Mesothelial cell of epicardium (in vitro differentiated cells): ENCODE measurements at regions not wholly inside any gene's neighbourhood (a gene's known extent, or its start where the extent isn't known, plus 50 kb on each side); places are given as distances from the start of the nearest gene placed in this dataset.

ENCODE experiments used
- DNase-seq, 2 experiments: peaks; one replicate each; pipeline ENCODE4 v3.0.0; 2021; ENCODE audit warnings: low spot score in 2 of 2; ENCODE audit not compliant: unreplicated experiment in 2 of 2
- H3K27ac Mint-ChIP-seq: 2 replicates; pipeline ENCODE4 v1.8.0; 2021; ENCODE audit warnings: mixed read lengths
- H3K27me3 Mint-ChIP-seq: 2 replicates; pipeline ENCODE4 v1.8.0; 2021; ENCODE audit warnings: low read depth, mixed read lengths
- H3K36me3 Mint-ChIP-seq: 2 replicates; pipeline ENCODE4 v1.8.0; 2021; ENCODE audit warnings: mixed read lengths
- H3K4me1 Mint-ChIP-seq: 2 replicates; pipeline ENCODE4 v1.8.0; 2021; ENCODE audit warnings: mixed read lengths
- H3K4me3 Mint-ChIP-seq: 2 replicates; pipeline ENCODE4 v1.8.0; 2021; ENCODE audit warnings: mild to moderate bottlenecking, moderate library complexity, mixed read lengths
- H3K9me3 Mint-ChIP-seq: 2 replicates; pipeline ENCODE4 v1.8.0; 2021; ENCODE audit warnings: mixed read lengths
- CTCF ChIP-seq: fragments of 200-600 bp; sonication (generic); IDR thresholded peaks from one replicate; pipeline ENCODE4 v1.5.0; 2021; ENCODE audit warnings: antibody characterized with exemption; ENCODE audit not compliant: unreplicated experiment

- H3K4me1 Mint-ChIP-seq, result no peaks in the 10 kb centered on the region
- H3K27ac Mint-ChIP-seq, result no peak overlapping the region
- H3K36me3 Mint-ChIP-seq, result peaks cover 3% of the 10 kb centered on the region
- no peak for DNase-seq
- no peak for TF ChIP-seq CTCF
- H3K9me3 Mint-ChIP-seq, result peaks cover 14% of the 10 kb centered on the region
- H3K27me3 Mint-ChIP-seq, result no peaks in the 10 kb centered on the region
- no peak overlapping the region for H3K4me3 Mint-ChIP-seq
Measured at GRCh38 chr9:79953908-79954307, 382.1 kb downstream of the TLE4 start.

- H3K27me3 Mint-ChIP-seq, result peaks cover 1% of the 10 kb centered on the region
- H3K9me3 Mint-ChIP-seq, result peaks cover 18% of the 10 kb centered on the region
- peaks cover 3% of the 10 kb centered on the region for H3K36me3 Mint-ChIP-seq
- no peaks in the 10 kb centered on the region for H3K4me1 Mint-ChIP-seq
- no peak overlapping the region for H3K27ac Mint-ChIP-seq
- no peak overlapping the region for H3K4me3 Mint-ChIP-seq
- no peak for DNase-seq
- TF ChIP-seq CTCF, result no peak
Measured at GRCh38 chr9:79952401-79952800, 380.6 kb downstream of the TLE4 start.

GRCh38 chr9:79946712-79947111 is 374.9 kb downstream of the TLE4 start:
- Mint-ChIP-seq H3K27ac (no peak overlapping the region), H3K36me3 (no peaks in the 10 kb centered on the region)
- DNase-seq, result no peak

GRCh38 chr9:79945495-79945894 is 373.7 kb downstream of the TLE4 start:
- H3K9me3 Mint-ChIP-seq, result peaks cover 5% of the 10 kb centered on the region
- no peaks in the 10 kb centered on the region for H3K4me1 Mint-ChIP-seq
- H3K27ac Mint-ChIP-seq, result no peak overlapping the region
- H3K36me3 Mint-ChIP-seq, result no peaks in the 10 kb centered on the region
- peaks cover 1% of the 10 kb centered on the region for H3K27me3 Mint-ChIP-seq
- no peak overlapping the region for H3K4me3 Mint-ChIP-seq
- no peak for TF ChIP-seq CTCF
- DNase-seq, result no peak

More at GRCh38 chr9:79946712-79947111, 374.9 kb downstream of the TLE4 start:
- Mint-ChIP-seq H3K9me3 (peaks cover 5% of the 10 kb centered on the region), H3K27me3 (peaks cover 1% of the 10 kb centered on the region), H3K4me3 (no peak overlapping the region), H3K4me1 (no peaks in the 10 kb centered on the region)
- no peak for TF ChIP-seq CTCF

- H3K4me3 Mint-ChIP-seq, result no peak overlapping the region
- H3K36me3 Mint-ChIP-seq, result no peaks in the 10 kb centered on the region
- peaks cover 5% of the 10 kb centered on the region for H3K9me3 Mint-ChIP-seq
- peaks cover 1% of the 10 kb centered on the region for H3K27me3 Mint-ChIP-seq
- no peak for DNase-seq
- H3K27ac Mint-ChIP-seq, result no peak overlapping the region
- TF ChIP-seq CTCF, result no peak
- H3K4me1 Mint-ChIP-seq, result no peaks in the 10 kb centered on the region
Measured at GRCh38 chr9:79945016-79945415, 373.3 kb downstream of the TLE4 start.

GRCh38 chr9:79940919-79941318 is 369.2 kb downstream of the TLE4 start:
- Mint-ChIP-seq H3K27me3 (no peaks in the 10 kb centered on the region), H3K27ac (no peak overlapping the region), H3K9me3 (no peaks in the 10 kb centered on the region), H3K4me3 (no peak overlapping the region), H3K36me3 (no peaks in the 10 kb centered on the region), H3K4me1 (no peaks in the 10 kb centered on the region)
- TF ChIP-seq CTCF, result no peak
- no peak for DNase-seq
